Osteoblast (primary cell): ENCODE measurements at regions not wholly inside any gene's neighbourhood (a gene's known extent, or its start where the extent isn't known, plus 50 kb on each side); places are given as distances from the start of the nearest gene placed in this dataset.

Experiments
- DNase-seq: peaks from one replicate; pipeline ENCODE4 v3.0.0; 2011; ENCODE audit warnings: low spot score, mixed read lengths; ENCODE audit not compliant: insufficient read length; ENCODE audit errors: missing footprints
- H2AFZ ChIP-seq: 2 replicates; pipeline ENCODE4 v1.6.0; 2011; ENCODE audit warnings: mild to moderate bottlenecking, low read length
- H3K27ac ChIP-seq: 2 replicates; pipeline ENCODE4 v1.5.1; 2011; ENCODE audit warnings: mild to moderate bottlenecking, low read depth, low read length, moderate library complexity
- H3K27me3 ChIP-seq: 2 replicates; pipeline ENCODE4 v1.6.0; 2012; ENCODE audit warnings: mild to moderate bottlenecking, control low read depth, inconsistent platforms, low read length, moderate library complexity; ENCODE audit not compliant: insufficient read depth
- H3K36me3 ChIP-seq: 2 replicates; pipeline ENCODE4 v1.5.1; 2011; ENCODE audit warnings: mild to moderate bottlenecking, low read length, control low read depth, moderate library complexity; ENCODE audit not compliant: insufficient read depth
- H3K4me1 ChIP-seq: 2 replicates; pipeline ENCODE4 v1.5.1; 2011; ENCODE audit warnings: mild to moderate bottlenecking, low read length, control low read depth, moderate library complexity; ENCODE audit not compliant: insufficient read depth
- H3K4me2 ChIP-seq: 2 replicates; pipeline ENCODE4 v1.6.0; 2011; ENCODE audit warnings: mild to moderate bottlenecking, low read length; ENCODE audit not compliant: insufficient read depth
- H3K4me3 ChIP-seq: fragments of 200-600 bp; sonication (generic); 3 replicates; pipeline ENCODE4 v1.5.1; 2012; ENCODE audit warnings: mild to moderate bottlenecking, low read length, inconsistent platforms; ENCODE audit not compliant: insufficient read depth
- H3K79me2 ChIP-seq: 2 replicates; pipeline ENCODE4 v1.6.0; 2012; ENCODE audit warnings: mild to moderate bottlenecking, low read length, control low read depth, inconsistent platforms; ENCODE audit not compliant: insufficient read depth
- H3K9me3 ChIP-seq: 2 replicates; pipeline ENCODE4 v1.5.1; 2011; ENCODE audit warnings: low read depth, low read length, control low read depth
- H4K20me1 ChIP-seq: 2 replicates; pipeline ENCODE4 v1.6.0; 2012; ENCODE audit warnings: mild to moderate bottlenecking, low read length, control low read depth; ENCODE audit not compliant: insufficient read depth
- TF ChIP-seq, protein P1 (sequence below): IDR thresholded peaks from 2 replicates; pipeline ENCODE4 v1.5.1; 2011; ENCODE audit warnings: mild to moderate bottlenecking, low read depth, low read length, moderate library complexity; ENCODE audit errors: extremely low read depth

DNA sequence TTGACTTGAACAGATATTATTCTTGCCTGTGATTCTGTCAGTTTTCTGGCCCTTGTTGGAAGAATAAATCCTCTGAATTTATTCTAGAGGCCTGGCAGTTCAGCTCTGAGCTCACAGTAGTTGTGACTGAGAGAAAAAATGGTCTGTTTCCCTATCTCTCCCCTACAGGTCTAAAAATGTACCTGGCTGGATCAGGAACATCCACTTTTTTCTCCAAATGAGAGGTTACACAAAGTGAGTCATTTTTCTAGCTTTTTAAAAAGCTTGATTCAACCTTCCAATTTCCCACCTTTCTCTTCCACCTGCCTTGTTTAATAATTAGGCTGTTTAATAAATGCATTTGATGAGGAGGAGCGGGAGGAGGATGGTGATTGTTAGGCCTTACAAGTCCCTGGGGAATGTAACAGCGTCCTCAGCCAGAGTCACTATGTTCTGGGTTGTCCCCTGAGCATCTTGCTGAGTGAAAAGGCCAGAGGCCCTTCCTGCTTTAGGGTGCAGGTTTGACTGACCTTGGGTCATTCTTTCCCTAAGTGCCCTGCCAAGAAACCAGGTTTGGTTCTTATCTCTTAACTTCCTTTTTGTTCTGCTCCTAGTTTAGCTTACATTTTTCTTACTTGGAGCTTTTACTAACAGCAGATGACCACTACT lies 91.7 kb upstream of the FUT8 start:
- no peak overlapping the region for H3K4me2 ChIP-seq
- no peak for DNase-seq
- no peaks in the 10 kb centered on the region for H3K27me3 ChIP-seq
- H3K27ac ChIP-seq, result no peak overlapping the region
- no peaks in the 10 kb centered on the region for H3K9me3 ChIP-seq
- H3K4me3 ChIP-seq, result no peak overlapping the region
- no peaks in the 10 kb centered on the region for H3K36me3 ChIP-seq
- no peaks in the 10 kb centered on the region for H3K4me1 ChIP-seq
- no peak overlapping the region for H2AFZ ChIP-seq
- no peaks in the 10 kb centered on the region for H4K20me1 ChIP-seq
- TF ChIP-seq, protein P1, sequence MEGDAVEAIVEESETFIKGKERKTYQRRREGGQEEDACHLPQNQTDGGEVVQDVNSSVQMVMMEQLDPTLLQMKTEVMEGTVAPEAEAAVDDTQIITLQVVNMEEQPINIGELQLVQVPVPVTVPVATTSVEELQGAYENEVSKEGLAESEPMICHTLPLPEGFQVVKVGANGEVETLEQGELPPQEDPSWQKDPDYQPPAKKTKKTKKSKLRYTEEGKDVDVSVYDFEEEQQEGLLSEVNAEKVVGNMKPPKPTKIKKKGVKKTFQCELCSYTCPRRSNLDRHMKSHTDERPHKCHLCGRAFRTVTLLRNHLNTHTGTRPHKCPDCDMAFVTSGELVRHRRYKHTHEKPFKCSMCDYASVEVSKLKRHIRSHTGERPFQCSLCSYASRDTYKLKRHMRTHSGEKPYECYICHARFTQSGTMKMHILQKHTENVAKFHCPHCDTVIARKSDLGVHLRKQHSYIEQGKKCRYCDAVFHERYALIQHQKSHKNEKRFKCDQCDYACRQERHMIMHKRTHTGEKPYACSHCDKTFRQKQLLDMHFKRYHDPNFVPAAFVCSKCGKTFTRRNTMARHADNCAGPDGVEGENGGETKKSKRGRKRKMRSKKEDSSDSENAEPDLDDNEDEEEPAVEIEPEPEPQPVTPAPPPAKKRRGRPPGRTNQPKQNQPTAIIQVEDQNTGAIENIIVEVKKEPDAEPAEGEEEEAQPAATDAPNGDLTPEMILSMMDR, result no peak
- no peaks in the 10 kb centered on the region for H3K79me2 ChIP-seq

DNA sequence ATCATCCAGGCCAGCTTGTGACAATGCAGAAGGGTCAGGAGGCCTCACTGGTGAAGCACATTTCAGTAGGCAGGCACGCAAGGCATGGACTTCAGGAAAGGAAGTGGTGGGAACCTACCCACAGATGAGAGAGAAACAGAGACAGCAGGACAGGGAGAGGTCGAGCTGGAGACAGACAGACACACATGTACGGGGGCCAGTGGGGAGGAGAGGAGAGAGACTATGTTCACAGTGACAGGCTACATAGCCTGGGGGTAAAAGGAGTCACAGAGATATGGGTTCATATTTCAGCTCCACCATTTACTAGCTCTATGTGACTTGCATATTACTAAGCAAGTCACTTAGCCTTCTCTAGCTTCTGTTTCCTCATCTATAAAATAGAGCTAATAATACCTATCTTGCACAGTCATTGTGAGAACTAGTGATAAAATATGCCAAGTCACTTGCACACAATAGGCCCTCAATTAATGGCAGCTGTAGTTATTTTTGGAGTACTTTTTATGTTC lies 91.1 kb upstream of the FUT8 start:
- no peak for DNase-seq
- no peak overlapping the region for H2AFZ ChIP-seq

GRCh38 chr14:65329481-65329880 lies 83.0 kb upstream of the FUT8 start:
- Histone ChIP-seq H3K36me3 (no peaks in the 10 kb centered on the region), H2AFZ (no peak overlapping the region), H4K20me1 (no peaks in the 10 kb centered on the region), H3K4me1 (peaks cover 7% of the 10 kb centered on the region), H3K27ac (no peak overlapping the region), H3K79me2 (no peaks in the 10 kb centered on the region), H3K9me3 (no peaks in the 10 kb centered on the region), H3K4me2 (no peak overlapping the region), H3K4me3 (no peak overlapping the region), H3K27me3 (no peaks in the 10 kb centered on the region)
- TF ChIP-seq, protein P1, result no peak
- no peak for DNase-seq

More for the DNA sequence above, 91.1 kb upstream of the FUT8 start:
- Histone ChIP-seq H3K4me2 (no peak overlapping the region), H3K79me2 (no peaks in the 10 kb centered on the region), H3K27ac (no peak overlapping the region), H4K20me1 (no peaks in the 10 kb centered on the region), H3K4me3 (no peak overlapping the region), H3K27me3 (no peaks in the 10 kb centered on the region), H3K4me1 (no peaks in the 10 kb centered on the region), H3K9me3 (no peaks in the 10 kb centered on the region), H3K36me3 (no peaks in the 10 kb centered on the region)
- TF ChIP-seq, protein P1, result no peak

- no peaks in the 10 kb centered on the region for H3K36me3 ChIP-seq
- H3K79me2 ChIP-seq, result no peaks in the 10 kb centered on the region
- TF ChIP-seq, protein P1, result no peak
- H3K9me3 ChIP-seq, result no peaks in the 10 kb centered on the region
- DNase-seq, result no peak
- H3K4me1 ChIP-seq, result peaks cover 10% of the 10 kb centered on the region
- no peak overlapping the region for H2AFZ ChIP-seq
- no peak overlapping the region for H3K27ac ChIP-seq
- H3K27me3 ChIP-seq, result no peaks in the 10 kb centered on the region
- H3K4me2 ChIP-seq, result no peak overlapping the region
- H3K4me3 ChIP-seq, result no peak overlapping the region
- H4K20me1 ChIP-seq, result no peaks in the 10 kb centered on the region
These were observed 82.6 kb upstream of the FUT8 start for GRCh38 chr14:65329911-65330310.
